ENCODE measurements at regions not wholly inside any gene's neighbourhood (a gene's known extent, or its start where the extent isn't known, plus 50 kb on each side); places are given as distances from the start of the nearest gene placed in this dataset.
"Not testable (repeated sequence)": the region's sequence is repeated elsewhere in the genome, so short reads cannot be mapped to it uniquely, and the experiment has no call there.

DNA sequence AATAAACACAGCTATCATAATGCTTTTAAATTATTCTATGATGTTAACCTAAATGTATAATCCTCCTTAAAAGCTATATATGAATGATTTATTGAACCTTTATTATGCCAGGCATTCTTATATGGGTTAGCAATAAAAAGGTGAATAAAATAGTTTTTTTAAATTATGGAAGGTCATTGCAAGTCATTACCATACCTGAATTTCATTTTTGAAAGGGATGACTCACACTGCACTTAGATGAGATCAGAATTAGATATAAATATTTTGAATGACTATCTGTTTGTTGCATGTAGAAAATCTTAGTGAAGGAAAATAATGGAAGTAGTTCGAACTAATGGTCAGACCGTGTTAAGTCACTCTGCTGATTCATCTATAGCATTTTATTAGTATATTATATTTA, 822.3 kb downstream of the LUZP2 start:
- no peak for DNase-seq

DNA sequence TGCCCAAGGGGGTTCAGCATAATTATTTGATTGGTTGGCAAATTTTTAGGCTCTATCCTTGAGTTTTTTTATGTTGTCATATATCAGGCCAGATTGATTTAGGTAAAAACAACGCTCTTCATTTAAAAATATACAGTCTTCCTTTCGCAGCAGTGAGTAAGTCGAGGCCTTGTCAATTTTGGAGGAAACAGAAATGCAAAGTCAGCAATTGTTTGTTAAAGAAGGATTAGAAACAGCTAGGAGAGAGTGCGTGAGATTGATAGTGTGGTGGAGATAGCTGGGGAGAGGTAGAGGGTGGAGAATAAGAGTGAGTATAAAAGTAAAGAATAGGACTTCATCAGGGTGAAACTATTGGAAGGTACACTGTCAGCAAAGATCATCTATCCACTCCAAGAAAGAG, 830.8 kb downstream of the LUZP2 start:
- DNase-seq: no peak

DNA sequence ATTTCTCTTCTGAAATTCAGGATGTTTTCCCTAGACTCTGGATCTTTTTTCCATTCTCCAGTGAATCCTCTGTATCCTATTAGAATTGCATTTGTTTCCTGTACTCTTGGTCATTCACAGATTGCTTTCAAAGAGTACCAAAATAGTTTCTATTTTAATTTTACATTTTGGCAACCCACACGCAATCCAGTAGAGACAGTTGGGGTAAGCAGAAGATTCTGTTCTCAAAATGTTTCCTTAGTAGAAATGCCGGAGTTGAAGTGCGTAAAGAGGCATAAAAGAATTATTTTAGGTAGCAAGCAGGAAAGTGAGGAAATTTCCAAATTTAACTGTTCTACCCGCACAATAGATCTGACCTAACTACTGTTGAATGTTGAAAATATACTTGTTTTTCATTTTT, 842.4 kb downstream of the LUZP2 start:
- DNase-seq: no peak

DNA sequence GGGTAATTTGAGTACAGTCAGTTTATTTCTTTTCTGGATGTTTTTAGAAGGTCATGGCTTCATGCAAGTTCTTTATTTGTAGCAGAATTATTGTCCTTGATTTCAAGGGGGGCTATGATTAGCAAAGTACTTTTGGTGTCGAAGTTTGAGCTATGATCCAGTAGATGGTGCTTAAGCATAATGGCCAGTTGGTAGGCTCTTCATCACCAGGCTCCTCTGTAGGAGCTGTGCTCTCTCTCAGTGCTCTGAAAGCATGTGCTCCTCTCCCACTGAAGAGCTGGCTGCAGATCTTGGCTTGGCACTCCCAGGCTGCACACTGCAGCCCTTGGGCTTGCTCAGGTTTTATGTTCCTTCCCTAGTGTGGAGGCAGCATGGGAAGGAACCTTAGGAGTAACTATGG, 852.7 kb downstream of the LUZP2 start:
- no peak for DNase-seq

DNA sequence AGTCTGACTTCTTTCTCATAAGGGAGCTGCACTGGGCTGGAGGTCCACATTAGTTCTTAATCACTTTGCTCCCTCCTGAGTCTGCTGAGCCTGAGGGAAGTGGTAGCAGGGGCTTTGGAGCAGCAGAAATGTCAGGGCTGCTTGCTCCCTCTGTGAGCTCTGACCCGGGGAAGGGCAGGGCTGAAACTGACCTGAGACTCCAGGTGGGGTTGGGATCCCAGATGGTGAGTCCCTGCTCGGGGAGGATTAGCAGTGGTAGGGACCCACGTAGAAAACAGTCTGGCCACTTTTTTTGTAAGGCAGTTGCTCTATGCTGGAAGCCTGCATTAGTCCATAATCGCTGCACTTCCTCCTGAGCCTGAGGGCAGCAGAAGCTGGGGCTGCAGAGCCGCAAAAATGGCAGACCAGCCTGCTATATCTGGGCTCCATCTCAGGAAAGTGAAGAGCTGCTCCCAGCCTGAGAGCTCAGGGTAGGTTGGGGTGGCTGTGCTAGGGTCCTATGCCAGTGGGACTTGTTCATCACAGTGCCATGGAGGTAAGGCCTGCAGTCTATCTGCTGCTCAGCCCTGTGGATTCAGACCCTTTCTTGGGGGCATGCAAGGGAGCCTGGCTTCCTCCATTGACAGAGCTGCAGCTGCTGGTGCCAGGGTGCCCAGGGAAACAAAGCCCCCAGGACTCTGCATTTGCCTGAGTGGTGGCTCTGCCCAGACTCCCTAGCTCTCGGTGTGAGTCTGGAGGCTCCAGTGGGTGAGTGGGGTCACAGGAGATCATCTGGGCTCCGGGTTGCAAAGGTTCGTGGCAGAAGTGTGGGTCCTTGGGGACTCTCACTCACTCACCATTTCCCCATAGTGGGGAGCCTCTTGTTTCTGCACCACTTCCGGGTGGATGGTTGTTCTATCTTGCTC, 854.3 kb downstream of the LUZP2 start:
- DNase-seq: no peak

DNA sequence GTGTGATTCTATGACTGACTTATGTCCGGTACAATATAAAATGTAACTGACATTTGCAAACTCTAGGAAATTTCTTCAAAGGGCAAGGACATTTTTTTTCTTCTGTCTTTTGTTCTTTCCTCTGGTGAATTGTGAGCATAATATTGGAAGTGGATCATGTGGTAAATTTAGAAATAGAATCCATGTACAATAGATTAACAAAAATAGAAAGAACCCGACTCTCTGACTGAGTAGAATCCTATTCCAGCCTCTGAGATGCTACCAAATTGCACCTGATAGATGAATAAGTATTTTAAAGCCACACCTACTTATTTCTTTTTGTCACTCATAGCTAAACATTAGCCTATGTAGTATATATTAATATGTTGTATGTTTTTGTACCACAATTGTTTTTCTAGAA, 860.3 kb downstream of the LUZP2 start:
- no peak for DNase-seq

DNA sequence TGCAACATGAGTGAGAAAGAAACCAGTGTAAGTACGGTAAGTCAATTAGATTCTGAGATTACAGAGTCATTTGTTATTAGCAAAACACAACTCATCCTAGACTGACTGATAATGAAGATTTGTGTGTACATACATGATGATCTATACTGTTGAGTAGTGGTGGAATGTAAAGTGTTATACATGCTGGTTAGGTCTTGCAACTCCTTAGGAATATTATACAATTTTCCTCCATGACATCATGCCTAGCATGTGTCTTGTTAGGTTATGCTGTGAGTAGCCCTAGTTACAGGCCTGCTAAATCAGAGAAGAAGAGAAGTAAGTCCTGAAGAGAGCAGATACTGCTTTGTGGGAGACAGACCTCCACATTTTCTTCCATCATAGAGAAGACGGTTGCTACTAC, 880.6 kb downstream of the LUZP2 start:
- no peak for DNase-seq

DNA sequence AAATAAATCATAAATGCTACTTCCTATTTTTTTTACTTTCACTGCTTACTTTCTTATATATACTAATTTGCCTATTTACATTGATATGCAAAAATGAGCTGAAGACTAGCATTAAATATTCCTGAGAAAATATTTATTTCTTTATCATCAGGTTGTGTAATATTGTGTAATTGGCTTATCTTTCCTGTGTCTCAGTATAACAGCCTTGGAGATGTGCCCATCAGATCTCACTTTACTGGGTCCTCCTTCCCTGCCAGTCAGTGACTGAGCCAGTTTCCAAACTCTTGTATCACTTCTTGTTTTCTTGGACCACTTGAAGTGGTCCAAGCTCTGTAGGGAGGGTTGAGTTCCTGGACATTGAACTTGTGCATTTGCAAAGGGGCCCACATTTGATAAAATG, 900.0 kb downstream of the LUZP2 start:
- DNase-seq: no peak

DNA sequence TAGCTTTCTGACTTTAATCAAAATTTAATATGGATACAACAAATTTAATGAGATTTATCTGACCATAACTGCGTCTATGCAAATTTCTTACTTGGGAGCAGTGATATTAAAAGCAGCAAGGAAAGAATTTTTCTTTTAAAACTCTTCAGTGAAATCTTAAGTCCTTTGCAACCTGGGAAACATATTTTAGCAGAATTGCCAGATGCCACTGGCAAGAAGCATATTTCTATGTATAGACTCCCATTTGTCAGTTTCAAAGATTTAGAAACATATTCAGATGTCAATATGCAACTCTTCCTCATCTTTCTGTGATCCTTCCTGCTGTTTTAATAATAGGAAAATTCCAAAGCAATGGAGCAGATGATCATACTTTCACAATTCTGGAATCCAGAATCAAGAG, 911.3 kb downstream of the LUZP2 start:
- no peak for DNase-seq

DNA sequence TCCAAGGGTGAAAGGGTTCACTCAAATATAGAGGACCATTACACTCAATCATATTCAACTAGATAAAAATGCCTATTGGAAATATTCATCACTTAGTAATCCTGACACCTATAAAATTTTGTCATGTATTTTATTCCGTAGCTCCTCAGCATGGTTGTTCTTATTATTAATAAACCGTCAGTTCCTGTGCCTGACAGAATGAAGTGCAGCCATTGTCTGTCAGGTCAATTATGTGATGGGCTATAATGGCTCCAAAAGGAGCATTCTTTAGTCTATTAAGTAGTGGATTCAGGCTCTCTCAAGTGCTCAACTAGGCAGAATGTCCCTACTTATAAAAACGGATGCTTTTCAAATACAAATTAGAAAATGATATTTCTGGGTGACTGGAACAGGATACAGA, 916.1 kb upstream of the ANO3 start:
- DNase-seq: no peak

DNA sequence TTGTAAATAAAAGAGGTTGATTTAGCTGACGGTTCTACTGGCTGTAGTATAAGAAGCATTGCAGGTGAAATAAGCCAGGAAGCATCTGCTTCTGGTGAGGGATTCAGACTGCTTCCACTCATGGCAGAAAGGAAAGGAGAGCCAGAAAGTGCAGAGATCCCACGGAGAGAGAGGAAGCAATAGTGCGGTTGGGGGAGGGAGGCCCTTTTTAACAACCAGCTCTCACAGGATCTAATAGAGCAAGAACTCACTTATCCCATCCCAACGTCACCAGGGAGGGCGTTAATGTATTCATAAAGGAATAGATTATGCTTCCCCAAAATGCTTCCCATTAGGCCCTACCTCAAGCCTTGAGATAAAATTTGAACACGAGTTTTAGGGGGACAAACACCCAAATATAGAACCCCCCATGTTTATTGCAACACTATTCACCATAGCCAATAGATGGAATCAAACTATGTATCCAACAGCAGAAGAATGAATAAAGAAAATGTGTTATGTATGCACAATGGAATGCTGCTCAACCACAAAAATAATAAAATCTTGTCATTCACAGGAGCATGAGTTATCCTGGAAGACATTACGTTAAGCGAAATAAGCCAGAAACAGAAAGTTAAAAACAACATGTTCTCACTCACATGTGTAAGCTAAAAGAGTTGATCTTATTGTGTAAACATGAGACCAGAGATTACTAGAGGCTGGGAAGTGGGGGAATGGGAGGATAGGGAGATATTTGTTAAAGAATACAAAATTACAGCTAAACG, 908.3 kb upstream of the ANO3 start:
- peak; percentile 42 for DNase-seq

DNA sequence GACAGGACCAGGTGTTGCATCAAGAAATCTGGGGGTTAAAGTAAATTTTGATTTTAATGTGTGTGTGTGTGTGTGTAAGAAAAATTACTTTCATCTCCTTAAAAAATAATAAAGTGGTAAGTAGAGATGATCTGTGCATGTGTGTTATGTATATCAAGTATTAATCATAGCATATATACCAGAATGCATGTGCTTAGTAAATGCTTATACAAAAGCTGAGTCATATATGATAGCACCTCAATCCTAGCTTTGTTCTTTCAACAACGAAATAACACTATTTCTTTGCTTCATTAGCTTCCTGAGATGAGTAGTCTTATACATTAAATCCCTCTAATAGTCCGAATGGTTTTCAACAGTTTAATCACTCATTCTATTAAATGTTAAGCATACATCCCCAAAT, 899.6 kb upstream of the ANO3 start:
- DNase-seq: no peak

DNA sequence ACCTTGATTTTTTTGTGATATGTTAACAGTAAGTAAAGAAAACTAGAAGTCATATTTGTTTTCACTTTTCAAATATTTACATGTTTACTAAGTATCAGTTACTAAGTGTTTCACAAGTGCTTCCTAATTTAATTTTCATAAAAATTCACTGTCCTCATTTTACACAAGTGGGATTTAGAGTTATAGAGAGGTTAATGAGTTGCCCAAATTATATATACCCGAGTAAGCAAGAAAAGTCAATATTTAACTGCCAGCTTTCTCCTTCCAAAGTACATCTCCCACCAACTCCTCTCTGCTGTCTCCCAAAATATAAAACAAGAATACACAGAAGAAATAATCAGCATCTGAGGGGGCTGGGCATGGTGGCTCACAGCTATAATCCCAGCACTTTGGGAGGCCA, 896.7 kb upstream of the ANO3 start:
- DNase-seq: no peak

DNA sequence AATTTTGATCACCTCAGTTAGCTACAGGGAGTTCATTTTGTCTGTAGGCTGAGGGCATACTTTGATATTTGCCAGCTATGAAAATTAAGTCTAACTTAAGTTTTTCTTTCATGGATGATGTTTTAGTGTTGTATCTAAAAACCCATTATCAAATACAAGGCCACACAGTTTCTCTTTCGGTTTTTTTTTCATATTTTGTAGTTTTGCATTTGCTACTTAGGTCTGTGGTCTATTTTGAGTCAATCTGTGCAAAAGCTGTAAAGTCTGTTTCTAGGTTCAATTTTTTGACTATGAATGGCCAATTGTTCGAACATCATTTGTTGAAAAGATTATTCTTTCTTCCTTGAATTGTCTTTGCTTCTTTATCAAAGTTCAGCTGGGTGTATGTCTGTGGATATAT, 895.6 kb upstream of the ANO3 start:
- DNase-seq: no peak

DNA sequence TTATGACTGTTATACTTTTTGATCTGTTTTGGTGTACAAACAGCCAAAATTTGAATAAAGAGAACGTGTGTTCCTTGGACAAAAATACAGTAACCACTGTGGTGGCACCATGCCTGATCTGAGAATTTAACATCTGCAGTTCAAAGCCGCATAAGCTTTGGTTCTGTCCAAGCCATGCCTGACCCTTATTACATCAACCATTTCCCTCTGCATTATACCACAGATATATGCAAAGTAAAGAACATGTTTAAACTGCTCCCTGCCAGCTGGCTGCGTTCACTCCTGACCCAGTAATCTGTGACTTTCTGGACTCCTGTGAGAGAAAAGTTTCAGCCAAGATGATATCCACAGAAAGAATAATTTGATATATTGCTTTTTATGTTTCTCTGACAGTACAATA, 890.5 kb upstream of the ANO3 start:
- DNase-seq: peak; percentile 46

DNA sequence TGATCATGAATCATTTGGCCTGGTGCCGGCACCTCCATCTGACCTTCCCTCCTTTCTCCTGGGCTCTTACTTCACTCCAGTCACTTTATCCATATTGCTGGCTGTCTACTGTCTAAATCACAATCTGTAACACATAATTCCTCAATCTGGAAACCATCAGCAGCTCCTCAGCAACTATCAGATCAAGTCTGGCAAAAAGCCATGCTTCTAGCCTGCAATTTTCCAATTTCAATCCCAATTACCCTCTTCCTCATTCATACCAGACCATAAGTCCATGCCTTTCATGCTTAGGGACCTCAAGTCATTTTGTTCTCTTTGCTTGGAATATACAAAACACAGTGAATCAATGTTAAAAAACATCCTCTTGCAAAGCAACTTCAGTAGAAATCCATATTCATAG, 882.8 kb upstream of the ANO3 start:
- DNase-seq: peak; percentile 50

DNA sequence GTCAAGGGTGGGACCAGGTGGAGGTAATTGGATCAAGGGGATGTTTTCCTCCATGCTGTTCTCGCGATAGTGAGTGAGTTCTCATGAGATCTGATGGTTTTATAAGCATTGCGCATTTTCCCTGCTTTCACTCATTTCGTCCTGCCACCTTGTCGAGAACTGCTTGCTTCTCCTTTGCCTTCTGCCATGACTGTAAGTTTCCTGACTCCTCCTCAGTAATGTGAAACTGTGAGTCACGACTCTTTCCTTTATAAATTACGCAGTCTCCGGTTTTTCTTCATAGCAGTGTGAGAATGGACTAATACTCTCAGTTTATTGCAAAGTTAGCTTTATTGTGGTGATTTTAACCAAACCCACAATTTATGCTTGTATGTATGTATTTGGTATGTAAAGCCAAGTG, 878.5 kb upstream of the ANO3 start:
- no peak for DNase-seq

DNA sequence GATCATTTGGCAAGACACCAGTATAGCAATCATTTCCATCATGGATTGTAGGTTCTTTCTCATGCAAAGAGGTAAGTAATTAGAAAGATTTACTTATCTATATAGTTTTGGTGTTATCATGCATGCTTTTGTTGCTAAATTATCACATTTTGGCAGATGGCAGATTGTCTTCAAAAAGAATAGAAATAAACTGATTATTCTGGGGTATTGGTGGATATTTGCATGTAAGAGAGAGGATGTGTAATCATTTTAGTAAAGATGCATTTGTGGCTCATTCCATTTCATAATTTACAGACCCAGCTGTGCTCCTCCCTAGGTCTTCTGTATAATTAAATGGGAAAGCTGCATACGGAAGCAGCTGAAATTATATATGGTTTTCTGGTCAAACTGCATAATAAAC, 875.7 kb upstream of the ANO3 start:
- no peak for DNase-seq

DNA sequence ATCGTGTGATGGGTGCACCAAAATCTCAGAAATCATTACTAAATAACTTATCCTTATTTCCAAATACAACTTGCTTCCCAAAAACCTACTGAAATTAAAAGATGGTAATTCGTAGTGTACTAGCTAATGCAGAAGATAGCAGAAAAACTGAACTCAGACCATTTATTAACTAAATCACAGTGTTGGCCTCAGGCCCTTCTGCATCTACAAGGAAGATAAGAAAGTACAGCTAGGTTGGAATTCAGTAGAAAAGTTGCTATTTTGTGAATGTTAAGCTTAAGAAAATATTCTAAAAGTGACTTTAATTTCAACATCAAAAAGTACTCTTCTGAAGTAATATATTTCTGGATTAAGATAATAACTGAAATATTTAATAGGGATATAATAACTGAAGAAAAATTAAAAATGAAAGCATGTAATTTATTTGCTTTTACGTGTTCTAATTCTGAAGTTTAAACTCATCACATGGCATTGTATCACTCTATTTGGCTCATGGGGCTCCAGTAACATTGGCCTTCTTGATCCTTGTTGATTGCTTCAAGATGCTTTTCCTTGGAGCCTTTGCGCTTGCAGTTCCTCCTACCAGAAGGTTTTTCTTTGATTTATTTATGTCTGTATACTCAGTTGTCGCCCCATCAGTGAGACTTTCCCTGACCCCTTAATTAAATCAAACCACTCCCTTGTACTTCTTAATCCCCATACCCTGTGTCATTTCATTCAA, 847.9 kb upstream of the ANO3 start:
- peak; percentile 52 for DNase-seq

DNA sequence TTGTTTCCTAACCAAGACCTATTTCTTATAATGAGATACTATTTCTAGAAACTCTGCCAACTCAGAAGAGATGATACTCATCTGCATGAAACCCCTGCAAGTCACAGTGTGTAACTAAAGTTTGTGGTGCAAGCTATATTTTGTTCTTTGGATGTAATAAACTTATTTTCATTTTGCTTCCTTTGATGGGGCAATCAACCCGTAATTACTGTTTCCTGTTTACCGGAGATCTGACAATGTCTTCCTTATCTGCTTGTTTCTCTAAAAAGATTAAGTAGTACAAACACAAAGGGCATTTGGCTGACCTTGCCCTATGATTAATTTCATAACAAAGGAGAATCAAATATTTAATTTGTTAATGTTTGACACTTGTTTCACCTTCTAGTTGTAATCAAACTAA, 846.6 kb upstream of the ANO3 start:
- DNase-seq: no peak

DNA sequence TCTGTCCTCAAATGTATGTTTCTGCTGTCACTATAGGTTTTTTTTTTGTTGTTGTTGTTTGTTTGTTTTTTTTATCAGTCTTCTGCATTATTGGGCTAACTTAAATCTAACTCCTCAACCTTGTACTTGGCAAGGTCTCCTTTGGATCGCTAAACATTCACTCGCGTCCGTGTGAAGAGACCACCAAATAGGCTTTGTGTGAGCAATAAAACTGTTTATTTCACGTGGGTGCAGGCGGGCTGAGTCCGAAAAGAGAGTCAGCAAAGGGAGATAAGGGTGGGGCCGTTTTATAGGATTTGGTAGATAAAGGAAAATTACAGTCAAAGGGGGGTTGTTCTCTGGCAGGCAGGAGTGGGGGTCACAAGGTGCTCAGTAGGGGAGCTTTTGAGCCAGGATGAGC, 845.6 kb upstream of the ANO3 start:
- not testable (repeated sequence) for DNase-seq

DNA sequence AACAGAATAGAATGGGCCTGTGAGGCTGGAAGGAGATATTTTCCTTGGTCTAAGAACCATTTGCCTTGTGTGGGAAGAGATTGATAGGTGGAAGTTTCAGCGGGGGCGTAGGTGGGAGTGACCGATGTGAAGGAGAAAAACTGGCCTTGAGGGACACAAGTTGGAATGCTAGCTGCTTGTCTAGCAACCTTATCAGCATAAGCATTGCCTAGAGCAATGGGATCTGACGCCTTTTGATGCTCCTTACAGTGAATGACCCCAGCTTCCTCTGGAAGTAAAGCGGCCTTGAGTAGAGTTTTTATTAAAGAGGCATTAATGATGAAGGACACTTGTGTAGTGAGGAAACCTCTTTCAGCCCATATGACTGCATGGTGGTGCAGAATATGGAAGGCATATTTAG, 843.8 kb upstream of the ANO3 start:
- not testable (repeated sequence) for DNase-seq

DNA sequence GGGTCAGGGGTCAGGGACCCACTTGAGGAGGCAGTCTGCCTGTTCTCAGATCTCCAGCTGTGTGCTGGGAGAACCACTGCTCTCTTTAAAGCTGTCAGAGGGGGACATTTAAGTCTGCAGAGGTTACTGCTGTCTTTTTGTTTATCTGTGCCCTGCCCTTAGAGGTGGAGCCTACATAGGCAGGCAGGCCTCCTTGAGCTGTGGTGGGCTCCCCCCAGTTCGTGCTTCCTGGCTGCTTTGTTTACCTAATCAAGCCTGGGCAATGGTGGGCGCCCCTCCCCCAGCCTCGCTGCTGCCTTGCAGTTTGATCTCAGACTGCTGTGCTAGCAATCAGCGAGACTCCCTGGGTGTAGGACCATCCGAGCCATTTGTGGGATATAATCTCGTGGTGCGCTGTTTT, 830.5 kb upstream of the ANO3 start:
- not testable (repeated sequence) for DNase-seq
